ENCODE measurements at regions not wholly inside any gene's neighbourhood (a gene's known extent, or its start where the extent isn't known, plus 50 kb on each side); places are given as distances from the start of the nearest gene placed in this dataset.

- no peak for FAIRE-seq
- TF ChIP-seq TAF1 (IDR thresholded peaks at IDR 0.05; ENCODE audit: low read depth, low read length), result no peak
- TF ChIP-seq POU2F2 (IDR thresholded peaks at IDR 0.05; ENCODE audit: low read depth, low read length), result no peak
- TF ChIP-seq SPI1 (IDR thresholded peaks at IDR 0.05; ENCODE audit: low read depth, low read length), result no peak
- no peak for TF ChIP-seq POLR2A (IDR thresholded peaks at IDR 0.05; ENCODE audit: low read depth, low read length)
- no peak for TF ChIP-seq POLR2AphosphoS5 (IDR thresholded peaks at IDR 0.05; ENCODE audit: low read depth, low read length)
- no peak for TF ChIP-seq PAX5 (IDR thresholded peaks at IDR 0.05; ENCODE audit: insufficient read depth, low read length, severe bottlenecking)
- no peak for DNase-seq (ENCODE audit: insufficient read length, low spot score)
Observed at GRCh38 chr2:221203125-221203524, 369.0 kb downstream of the EPHA4 start.

- DNase-seq (ENCODE audit: insufficient read length, low spot score) (no peak), FAIRE-seq (no peak)
- TF ChIP-seq POLR2A (IDR thresholded peaks at IDR 0.05; ENCODE audit: low read depth, low read length), result no peak
- no peak for TF ChIP-seq POLR2AphosphoS5 (IDR thresholded peaks at IDR 0.05; ENCODE audit: low read depth, low read length)
- TF ChIP-seq POU2F2 (IDR thresholded peaks at IDR 0.05; ENCODE audit: low read depth, low read length), result no peak
- no peak for TF ChIP-seq PAX5 (IDR thresholded peaks at IDR 0.05; ENCODE audit: insufficient read depth, low read length, severe bottlenecking)
- TF ChIP-seq SPI1 (IDR thresholded peaks at IDR 0.05; ENCODE audit: low read depth, low read length), result no peak
- TF ChIP-seq TAF1 (IDR thresholded peaks at IDR 0.05; ENCODE audit: low read depth, low read length), result no peak
Observed at GRCh38 chr2:221203856-221204255, 368.2 kb downstream of the EPHA4 start.

- no peak for TF ChIP-seq TAF1 (IDR thresholded peaks at IDR 0.05; ENCODE audit: low read depth, low read length)
- no peak for TF ChIP-seq POU2F2 (IDR thresholded peaks at IDR 0.05; ENCODE audit: low read depth, low read length)
- no peak for TF ChIP-seq POLR2A (IDR thresholded peaks at IDR 0.05; ENCODE audit: low read depth, low read length)
- no peak for TF ChIP-seq SPI1 (IDR thresholded peaks at IDR 0.05; ENCODE audit: low read depth, low read length)
- no peak for TF ChIP-seq PAX5 (IDR thresholded peaks at IDR 0.05; ENCODE audit: insufficient read depth, low read length, severe bottlenecking)
- no peak for TF ChIP-seq POLR2AphosphoS5 (IDR thresholded peaks at IDR 0.05; ENCODE audit: low read depth, low read length)
- DNase-seq (ENCODE audit: insufficient read length, low spot score), result no peak
- no peak for FAIRE-seq
Observed at GRCh38 chr2:221204699-221205098, 367.4 kb downstream of the EPHA4 start.

- TF ChIP-seq POLR2AphosphoS5 (IDR thresholded peaks at IDR 0.05; ENCODE audit: low read depth, low read length) (no peak), PAX5 (IDR thresholded peaks at IDR 0.05; ENCODE audit: insufficient read depth, low read length, severe bottlenecking) (no peak), POLR2A (IDR thresholded peaks at IDR 0.05; ENCODE audit: low read depth, low read length) (no peak), POU2F2 (IDR thresholded peaks at IDR 0.05; ENCODE audit: low read depth, low read length) (no peak), TAF1 (IDR thresholded peaks at IDR 0.05; ENCODE audit: low read depth, low read length) (no peak)
- no peak for DNase-seq (ENCODE audit: insufficient read length, low spot score)
- no peak for FAIRE-seq
Observed at GRCh38 chr2:221205103-221205673, 366.9 kb downstream of the EPHA4 start.

- DNase-seq (ENCODE audit: insufficient read length, low spot score) (no peak), FAIRE-seq (no peak)
- no peak for TF ChIP-seq PAX5 (IDR thresholded peaks at IDR 0.05; ENCODE audit: insufficient read depth, low read length, severe bottlenecking)
- TF ChIP-seq SPI1 (IDR thresholded peaks at IDR 0.05; ENCODE audit: low read depth, low read length), result no peak
- no peak for TF ChIP-seq POLR2A (IDR thresholded peaks at IDR 0.05; ENCODE audit: low read depth, low read length)
- no peak for TF ChIP-seq TAF1 (IDR thresholded peaks at IDR 0.05; ENCODE audit: low read depth, low read length)
- no peak for TF ChIP-seq POLR2AphosphoS5 (IDR thresholded peaks at IDR 0.05; ENCODE audit: low read depth, low read length)
- TF ChIP-seq POU2F2 (IDR thresholded peaks at IDR 0.05; ENCODE audit: low read depth, low read length), result no peak
Observed at GRCh38 chr2:221210686-221211085, 361.4 kb downstream of the EPHA4 start.

- FAIRE-seq (no peak), DNase-seq (ENCODE audit: insufficient read length, low spot score) (no peak)
- TF ChIP-seq TAF1 (IDR thresholded peaks at IDR 0.05; ENCODE audit: low read depth, low read length) (no peak), POLR2AphosphoS5 (IDR thresholded peaks at IDR 0.05; ENCODE audit: low read depth, low read length) (no peak), SPI1 (IDR thresholded peaks at IDR 0.05; ENCODE audit: low read depth, low read length) (no peak), POU2F2 (IDR thresholded peaks at IDR 0.05; ENCODE audit: low read depth, low read length) (no peak), PAX5 (IDR thresholded peaks at IDR 0.05; ENCODE audit: insufficient read depth, low read length, severe bottlenecking) (no peak), POLR2A (IDR thresholded peaks at IDR 0.05; ENCODE audit: low read depth, low read length) (no peak)
Observed at GRCh38 chr2:221211653-221212052, 360.5 kb downstream of the EPHA4 start.

GRCh38 chr2:221212105-221212504, 360.0 kb downstream of the EPHA4 start:
- no peak for TF ChIP-seq POLR2A (IDR thresholded peaks at IDR 0.05; ENCODE audit: low read depth, low read length)
- no peak for TF ChIP-seq SPI1 (IDR thresholded peaks at IDR 0.05; ENCODE audit: low read depth, low read length)
- no peak for TF ChIP-seq TAF1 (IDR thresholded peaks at IDR 0.05; ENCODE audit: low read depth, low read length)
- no peak for TF ChIP-seq PAX5 (IDR thresholded peaks at IDR 0.05; ENCODE audit: insufficient read depth, low read length, severe bottlenecking)
- TF ChIP-seq POU2F2 (IDR thresholded peaks at IDR 0.05; ENCODE audit: low read depth, low read length), result no peak
- TF ChIP-seq POLR2AphosphoS5 (IDR thresholded peaks at IDR 0.05; ENCODE audit: low read depth, low read length), result no peak
- DNase-seq (ENCODE audit: insufficient read length, low spot score), result no peak
- FAIRE-seq, result no peak

- no peak for DNase-seq (ENCODE audit: insufficient read length, low spot score)
- TF ChIP-seq POU2F2 (IDR thresholded peaks at IDR 0.05; ENCODE audit: low read depth, low read length), result no peak
- TF ChIP-seq POLR2A (IDR thresholded peaks at IDR 0.05; ENCODE audit: low read depth, low read length), result no peak
- no peak for TF ChIP-seq PAX5 (IDR thresholded peaks at IDR 0.05; ENCODE audit: insufficient read depth, low read length, severe bottlenecking)
- TF ChIP-seq TAF1 (IDR thresholded peaks at IDR 0.05; ENCODE audit: low read depth, low read length), result no peak
- no peak for TF ChIP-seq POLR2AphosphoS5 (IDR thresholded peaks at IDR 0.05; ENCODE audit: low read depth, low read length)
- TF ChIP-seq SPI1 (IDR thresholded peaks at IDR 0.05; ENCODE audit: low read depth, low read length), result no peak
- FAIRE-seq, result no peak
Observed at GRCh38 chr2:221215487-221215886, 356.6 kb downstream of the EPHA4 start.

- TF ChIP-seq POLR2A (IDR thresholded peaks at IDR 0.05; ENCODE audit: low read depth, low read length), result no peak
- no peak for TF ChIP-seq TAF1 (IDR thresholded peaks at IDR 0.05; ENCODE audit: low read depth, low read length)
- TF ChIP-seq PAX5 (IDR thresholded peaks at IDR 0.05; ENCODE audit: insufficient read depth, low read length, severe bottlenecking), result no peak
- no peak for TF ChIP-seq SPI1 (IDR thresholded peaks at IDR 0.05; ENCODE audit: low read depth, low read length)
- no peak for TF ChIP-seq POU2F2 (IDR thresholded peaks at IDR 0.05; ENCODE audit: low read depth, low read length)
- TF ChIP-seq POLR2AphosphoS5 (IDR thresholded peaks at IDR 0.05; ENCODE audit: low read depth, low read length), result no peak
- FAIRE-seq (no peak), DNase-seq (ENCODE audit: insufficient read length, low spot score) (no peak)
Observed at GRCh38 chr2:221216636-221217035, 355.5 kb downstream of the EPHA4 start.

GRCh38 chr2:221225752-221226151, 346.4 kb downstream of the EPHA4 start:
- no peak for DNase-seq (ENCODE audit: insufficient read length, low spot score)
- no peak for FAIRE-seq

More at GRCh38 chr2:221225752-221226151, 346.4 kb downstream of the EPHA4 start:
- TF ChIP-seq PAX5 (IDR thresholded peaks at IDR 0.05; ENCODE audit: insufficient read depth, low read length, severe bottlenecking) (no peak), TAF1 (IDR thresholded peaks at IDR 0.05; ENCODE audit: low read depth, low read length) (no peak), SPI1 (IDR thresholded peaks at IDR 0.05; ENCODE audit: low read depth, low read length) (no peak), POU2F2 (IDR thresholded peaks at IDR 0.05; ENCODE audit: low read depth, low read length) (no peak), POLR2A (IDR thresholded peaks at IDR 0.05; ENCODE audit: low read depth, low read length) (no peak), POLR2AphosphoS5 (IDR thresholded peaks at IDR 0.05; ENCODE audit: low read depth, low read length) (no peak)
